SJCRH30 (cell line): ENCODE measurements at regions not wholly inside any gene's neighbourhood (a gene's known extent, or its start where the extent isn't known, plus 50 kb on each side); places are given as distances from the start of the nearest gene placed in this dataset.

Experiments used
- DNase-seq, 2 experiments: peaks; one replicate each; pipeline ENCODE4 v3.0.0-alpha.2; 2015 to 2020
- H3K27ac ChIP-seq: fragments of 250-450 bp; sonication (Bioruptor Pico); 2 replicates; pipeline ENCODE4 v1.5.1; 2020; ENCODE audit warnings: mild to moderate bottlenecking, moderate library complexity
- H3K27me3 ChIP-seq: fragments of 250-450 bp; sonication (Bioruptor Pico); 2 replicates; pipeline ENCODE4 v1.5.1; 2020; ENCODE audit warnings: mild to moderate bottlenecking, moderate library complexity
- H3K36me3 ChIP-seq: fragments of 250-450 bp; sonication (Bioruptor Pico); 2 replicates; pipeline ENCODE4 v1.5.1; 2020; ENCODE audit warnings: mild to moderate bottlenecking, moderate library complexity
- H3K4me1 ChIP-seq: fragments of 250-450 bp; sonication (Bioruptor Pico); 2 replicates; pipeline ENCODE4 v1.5.1; 2020; ENCODE audit warnings: mild to moderate bottlenecking, moderate library complexity
- H3K4me3 ChIP-seq: fragments of 250-450 bp; sonication (Bioruptor Pico); 2 replicates; pipeline ENCODE4 v1.5.1; 2020; ENCODE audit warnings: mild to moderate bottlenecking, moderate library complexity
- H3K9me3 ChIP-seq: fragments of 250-450 bp; sonication (Bioruptor Pico); replicated peaks from 2 replicates; pipeline ENCODE4 v1.5.1; 2020; ENCODE audit warnings: mild to moderate bottlenecking, moderate library complexity

GRCh38 chr22:34015642-34016041, 95.4 kb upstream of the LARGE1 start:
- Histone ChIP-seq H3K36me3 (no peaks in the 10 kb centered on the region), H3K9me3 (no peaks in the 10 kb centered on the region), H3K27ac (no peak overlapping the region), H3K4me3 (no peak overlapping the region), H3K4me1 (no peaks in the 10 kb centered on the region), H3K27me3 (no peaks in the 10 kb centered on the region)
- DNase-seq, result no peak

GRCh38 chr22:34017205-34017604, 96.9 kb upstream of the LARGE1 start:
- no peak overlapping the region for H3K4me3 ChIP-seq
- no peak for DNase-seq
- no peaks in the 10 kb centered on the region for H3K36me3 ChIP-seq
- no peaks in the 10 kb centered on the region for H3K27me3 ChIP-seq
- H3K9me3 ChIP-seq, result no peaks in the 10 kb centered on the region
- H3K27ac ChIP-seq, result no peak overlapping the region
- no peaks in the 10 kb centered on the region for H3K4me1 ChIP-seq

GRCh38 chr22:34019190-34019845, 99.0 kb upstream of the LARGE1 start:
- no peaks in the 10 kb centered on the region for H3K36me3 ChIP-seq

GRCh38 chr22:34035209-34035608, 114.9 kb upstream of the LARGE1 start:
- no peak for DNase-seq
- Histone ChIP-seq H3K27me3 (no peaks in the 10 kb centered on the region), H3K27ac (no peak overlapping the region), H3K9me3 (no peaks in the 10 kb centered on the region), H3K4me1 (no peaks in the 10 kb centered on the region), H3K4me3 (no peak overlapping the region), H3K36me3 (no peaks in the 10 kb centered on the region)

More at GRCh38 chr22:34019190-34019845, 99.0 kb upstream of the LARGE1 start:
- peak in 1 of 2 experiments; percentile 1 for DNase-seq
- Histone ChIP-seq H3K9me3 (no peaks in the 10 kb centered on the region), H3K27me3 (no peaks in the 10 kb centered on the region), H3K4me1 (no peaks in the 10 kb centered on the region), H3K4me3 (no peak overlapping the region), H3K27ac (no peak overlapping the region)

- H3K4me3 ChIP-seq, result no peak overlapping the region
- H3K36me3 ChIP-seq, result no peaks in the 10 kb centered on the region
- no peaks in the 10 kb centered on the region for H3K27me3 ChIP-seq
- no peaks in the 10 kb centered on the region for H3K4me1 ChIP-seq
- H3K9me3 ChIP-seq, result no peaks in the 10 kb centered on the region
- no peak overlapping the region for H3K27ac ChIP-seq
- peak in 1 of 2 experiments; percentile 50 for DNase-seq
Observed at GRCh38 chr22:34036931-34037330, 116.7 kb upstream of the LARGE1 start.

- Histone ChIP-seq H3K27ac (no peak overlapping the region), H3K9me3 (no peaks in the 10 kb centered on the region), H3K4me1 (no peaks in the 10 kb centered on the region), H3K36me3 (no peaks in the 10 kb centered on the region), H3K27me3 (no peaks in the 10 kb centered on the region), H3K4me3 (no peak overlapping the region)
- DNase-seq, result no peak
Observed at GRCh38 chr22:34038801-34039555, 118.7 kb upstream of the LARGE1 start.

GRCh38 chr22:34045311-34045710, 125.0 kb upstream of the LARGE1 start:
- no peak for DNase-seq
- no peak overlapping the region for H3K27ac ChIP-seq
- H3K4me1 ChIP-seq, result no peaks in the 10 kb centered on the region
- H3K4me3 ChIP-seq, result no peak overlapping the region
- H3K36me3 ChIP-seq, result no peaks in the 10 kb centered on the region
- H3K27me3 ChIP-seq, result no peaks in the 10 kb centered on the region
- no peaks in the 10 kb centered on the region for H3K9me3 ChIP-seq

GRCh38 chr22:34055525-34056200, 135.4 kb upstream of the LARGE1 start:
- peak; percentile 52 to 70 for DNase-seq
- Histone ChIP-seq H3K4me1 (no peaks in the 10 kb centered on the region), H3K9me3 (no peaks in the 10 kb centered on the region), H3K36me3 (no peaks in the 10 kb centered on the region), H3K4me3 (no peak overlapping the region), H3K27ac (no peak overlapping the region), H3K27me3 (no peaks in the 10 kb centered on the region)

GRCh38 chr22:34057726-34058125, 137.4 kb upstream of the LARGE1 start:
- H3K27me3 ChIP-seq, result no peaks in the 10 kb centered on the region

GRCh38 chr22:34064696-34065095, 144.4 kb upstream of the LARGE1 start:
- no peak for DNase-seq
- H3K9me3 ChIP-seq, result no peaks in the 10 kb centered on the region
- H3K36me3 ChIP-seq, result no peaks in the 10 kb centered on the region
- H3K27ac ChIP-seq, result no peak overlapping the region
- H3K4me1 ChIP-seq, result no peaks in the 10 kb centered on the region
- no peak overlapping the region for H3K4me3 ChIP-seq
- H3K27me3 ChIP-seq, result no peaks in the 10 kb centered on the region

More at GRCh38 chr22:34057726-34058125, 137.4 kb upstream of the LARGE1 start:
- no peaks in the 10 kb centered on the region for H3K4me1 ChIP-seq
- no peak overlapping the region for H3K27ac ChIP-seq
- H3K36me3 ChIP-seq, result no peaks in the 10 kb centered on the region
- no peaks in the 10 kb centered on the region for H3K9me3 ChIP-seq
- H3K4me3 ChIP-seq, result no peak overlapping the region
- DNase-seq, result no peak

GRCh38 chr22:34067031-34067430, 146.8 kb upstream of the LARGE1 start:
- H3K4me3 ChIP-seq, result no peak overlapping the region
- H3K4me1 ChIP-seq, result no peaks in the 10 kb centered on the region
- no peaks in the 10 kb centered on the region for H3K9me3 ChIP-seq
- no peaks in the 10 kb centered on the region for H3K27me3 ChIP-seq
- no peak overlapping the region for H3K27ac ChIP-seq
- H3K36me3 ChIP-seq, result no peaks in the 10 kb centered on the region
- no peak for DNase-seq

- Histone ChIP-seq H3K4me3 (no peak overlapping the region), H3K4me1 (no peaks in the 10 kb centered on the region), H3K27me3 (no peaks in the 10 kb centered on the region), H3K9me3 (no peaks in the 10 kb centered on the region), H3K36me3 (no peaks in the 10 kb centered on the region), H3K27ac (peak overlapping the region; percentile 32; the same call in 1 of the 2 replicates)
- DNase-seq, result peak; percentile 24 to 53
Observed at GRCh38 chr22:34068001-34068400, 147.7 kb upstream of the LARGE1 start.

GRCh38 chr22:34070051-34070450, 149.8 kb upstream of the LARGE1 start:
- DNase-seq, result no peak
- H3K9me3 ChIP-seq, result no peaks in the 10 kb centered on the region
- H3K27ac ChIP-seq, result no peak overlapping the region
- no peak overlapping the region for H3K4me3 ChIP-seq
- no peaks in the 10 kb centered on the region; the same call in 1 of the 2 replicates for H3K4me1 ChIP-seq
- no peaks in the 10 kb centered on the region for H3K27me3 ChIP-seq
- H3K36me3 ChIP-seq, result no peaks in the 10 kb centered on the region

- Histone ChIP-seq H3K27ac (no peak overlapping the region), H3K9me3 (no peaks in the 10 kb centered on the region), H3K4me3 (no peak overlapping the region), H3K27me3 (no peaks in the 10 kb centered on the region), H3K4me1 (no peaks in the 10 kb centered on the region; the same call in 1 of the 2 replicates), H3K36me3 (no peaks in the 10 kb centered on the region)
- no peak for DNase-seq
Observed at GRCh38 chr22:34070531-34070930, 150.3 kb upstream of the LARGE1 start.

GRCh38 chr22:34072585-34072984, 152.3 kb upstream of the LARGE1 start:
- Histone ChIP-seq H3K9me3 (no peaks in the 10 kb centered on the region), H3K27ac (no peak overlapping the region), H3K36me3 (no peaks in the 10 kb centered on the region), H3K4me1 (no peaks in the 10 kb centered on the region; the same call in 1 of the 2 replicates), H3K27me3 (no peaks in the 10 kb centered on the region), H3K4me3 (no peak overlapping the region)
- no peak for DNase-seq
